Activated naive CD8-positive, alpha-beta T cell treated with anti-CD3 and anti-CD28 coated beads, Interleukin-2, amount 10 ng/mL, durations not matched to agents 7 days and 5 days (primary cell): ENCODE measurements at regions not wholly inside any gene's neighbourhood (a gene's known extent, or its start where the extent isn't known, plus 50 kb on each side); places are given as distances from the start of the nearest gene placed in this dataset.

Experiments used
- ATAC-seq: fragments of 150-1000 bp; cut with Tn5 transposase; one replicate; pipeline ENCODE4 v1.10.0; 2021; ENCODE audit warnings: low read depth, moderate library complexity
- POLR2A ChIA-PET: fragments of 350-600 bp; sonication (Branson Sonifier 250); formaldehyde crosslinking; loops from one replicate; lab custom pipeline; 2021; ENCODE audit warnings: antibody characterized with exemption; lab: Charles Lee
- DNase-seq: peaks from one replicate; pipeline ENCODE4 v3.0.0; 2021
- H3K27ac Mint-ChIP-seq: one replicate; pipeline ENCODE4 v1.8.0; 2022; ENCODE audit warnings: mild to moderate bottlenecking, mixed read lengths
- H3K27me3 Mint-ChIP-seq: one replicate; pipeline ENCODE4 v1.8.0; 2022; ENCODE audit warnings: mild to moderate bottlenecking, moderate library complexity, mixed read lengths
- H3K36me3 Mint-ChIP-seq: one replicate; pipeline ENCODE4 v1.8.0; 2021; ENCODE audit warnings: mild to moderate bottlenecking, mixed read lengths
- H3K4me1 Mint-ChIP-seq: one replicate; pipeline ENCODE4 v1.8.0; 2021; ENCODE audit warnings: mixed read lengths
- H3K4me3 Mint-ChIP-seq: one replicate; pipeline ENCODE4 v1.8.0; 2022; ENCODE audit warnings: mild to moderate bottlenecking, moderate library complexity, mixed read lengths
- H3K9me3 Mint-ChIP-seq: one replicate; pipeline ENCODE4 v1.8.0; 2021; ENCODE audit warnings: mixed read lengths

DNA sequence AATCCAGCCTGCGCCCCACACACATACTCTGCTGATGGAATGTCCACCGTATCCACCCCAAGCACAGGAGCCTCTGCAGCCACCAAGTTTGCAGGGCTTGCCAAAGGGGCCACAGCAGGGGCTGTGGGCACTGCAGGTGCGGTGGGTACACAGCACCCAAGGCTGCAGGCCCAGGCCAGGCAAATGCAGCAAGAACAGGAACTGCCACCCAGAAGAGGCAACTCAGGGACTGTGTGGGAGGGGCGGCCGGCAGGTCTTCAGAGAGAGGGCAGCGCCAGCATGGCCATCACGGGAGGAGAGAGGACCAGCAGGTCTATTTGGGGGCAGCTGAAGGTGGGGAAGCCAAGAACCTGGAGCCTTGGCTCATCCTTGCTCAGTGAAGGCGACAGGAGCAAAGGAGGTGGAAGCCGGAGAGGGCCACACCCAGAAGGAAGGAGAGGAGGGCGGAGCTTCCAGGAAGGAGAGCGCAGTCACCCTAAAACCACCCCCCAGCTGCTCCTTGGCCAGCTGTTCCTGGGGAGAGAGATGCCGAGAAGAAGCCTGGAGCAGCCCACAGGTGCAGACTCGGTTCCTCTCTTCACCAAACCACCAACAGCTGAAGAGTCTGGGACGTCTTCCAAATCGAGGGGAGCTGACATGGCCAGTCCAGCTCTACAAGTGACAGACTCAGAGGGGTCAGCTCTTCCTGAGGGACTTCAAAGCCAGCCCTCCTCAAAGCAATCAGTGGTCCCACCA is 265.1 kb upstream of the CDYL start:
- Mint-ChIP-seq H3K4me1 (no peaks in the 10 kb centered on the region), H3K36me3 (no peaks in the 10 kb centered on the region), H3K9me3 (peaks cover 4% of the 10 kb centered on the region), H3K4me3 (no peak overlapping the region), H3K27me3 (peaks cover 5% of the 10 kb centered on the region), H3K27ac (no peak overlapping the region)
- POLR2A ChIA-PET: no interaction called here
- DNase-seq: no peak
- no peak for ATAC-seq

DNA sequence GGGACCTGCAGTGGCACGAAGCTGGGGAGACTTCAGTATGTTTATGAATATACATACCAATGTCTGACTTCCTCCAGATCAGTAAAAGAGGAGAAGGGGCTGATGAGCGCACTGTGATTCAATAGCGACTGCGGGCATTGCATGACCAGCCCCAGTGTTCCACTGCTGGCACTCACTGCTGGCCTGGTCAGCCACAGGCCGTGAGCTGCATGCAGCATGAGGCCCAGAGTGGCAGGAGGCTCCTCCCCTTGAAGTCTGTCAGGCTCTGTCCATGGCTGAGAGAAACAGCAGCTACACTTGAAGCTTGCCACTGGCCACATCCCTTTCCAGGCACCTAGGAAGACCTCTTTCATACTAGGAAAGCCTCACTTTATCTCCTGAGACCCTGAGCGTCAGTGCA is 265.9 kb upstream of the CDYL start:
- no peaks in the 10 kb centered on the region for H3K4me1 Mint-ChIP-seq
- DNase-seq (no peak), ATAC-seq (no peak)
- POLR2A ChIA-PET: no interaction called here
- H3K36me3 Mint-ChIP-seq: no peaks in the 10 kb centered on the region
- peaks cover 4% of the 10 kb centered on the region for H3K9me3 Mint-ChIP-seq
- no peak overlapping the region for H3K27ac Mint-ChIP-seq
- no peak overlapping the region for H3K4me3 Mint-ChIP-seq
- H3K27me3 Mint-ChIP-seq: peaks cover 9% of the 10 kb centered on the region

DNA sequence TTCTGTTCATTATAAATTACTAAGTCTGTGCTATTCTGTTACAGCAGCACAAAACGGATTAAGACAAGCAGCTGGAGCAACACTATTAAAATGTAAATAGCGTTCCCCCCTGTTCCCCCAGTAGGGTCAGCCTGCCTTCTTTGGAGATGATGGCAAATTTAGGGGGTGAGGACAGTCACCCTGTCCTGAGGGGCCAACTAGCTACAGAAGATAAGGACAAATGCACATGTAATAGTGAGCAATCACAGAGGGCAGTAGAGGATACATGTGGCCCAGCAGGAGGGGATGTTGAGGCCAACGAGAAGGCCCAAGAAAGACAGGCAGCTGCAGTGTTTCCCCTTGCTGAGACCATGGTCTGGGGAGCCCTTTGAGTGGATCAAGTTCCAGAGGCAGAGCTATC is 266.7 kb upstream of the CDYL start:
- ATAC-seq (no peak), DNase-seq (no peak)
- H3K9me3 Mint-ChIP-seq: peaks cover 4% of the 10 kb centered on the region
- H3K27ac Mint-ChIP-seq: no peak overlapping the region
- H3K36me3 Mint-ChIP-seq: no peaks in the 10 kb centered on the region
- POLR2A ChIA-PET: no interaction called here
- peaks cover 6% of the 10 kb centered on the region for H3K27me3 Mint-ChIP-seq
- no peak overlapping the region for H3K4me3 Mint-ChIP-seq
- H3K4me1 Mint-ChIP-seq: no peaks in the 10 kb centered on the region

DNA sequence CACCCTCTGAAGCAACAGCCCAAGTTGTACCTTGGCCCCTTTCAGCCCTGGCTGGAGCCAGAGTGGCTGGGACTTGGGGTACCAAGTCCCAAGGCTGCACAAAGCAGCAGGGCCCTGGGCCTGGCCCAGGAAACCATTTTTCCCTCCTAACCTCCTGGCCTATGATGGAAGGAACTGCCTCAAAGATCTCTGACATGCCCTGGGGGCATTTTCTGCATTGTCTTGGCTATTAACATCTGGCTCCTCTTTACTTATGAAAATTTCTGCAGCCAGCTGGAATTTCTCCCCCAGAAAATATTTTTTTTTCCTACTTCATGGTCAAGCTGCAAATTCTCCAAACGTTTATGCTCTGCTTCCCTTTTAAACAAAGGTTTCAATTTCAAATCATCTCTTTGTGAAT is 269.4 kb upstream of the CDYL start:
- DNase-seq (no peak), ATAC-seq (no peak)
- POLR2A ChIA-PET: no interaction called here
- Mint-ChIP-seq H3K36me3 (no peaks in the 10 kb centered on the region), H3K4me3 (no peak overlapping the region), H3K9me3 (peaks cover 6% of the 10 kb centered on the region), H3K27ac (no peak overlapping the region), H3K27me3 (peaks cover 6% of the 10 kb centered on the region), H3K4me1 (no peaks in the 10 kb centered on the region)

DNA sequence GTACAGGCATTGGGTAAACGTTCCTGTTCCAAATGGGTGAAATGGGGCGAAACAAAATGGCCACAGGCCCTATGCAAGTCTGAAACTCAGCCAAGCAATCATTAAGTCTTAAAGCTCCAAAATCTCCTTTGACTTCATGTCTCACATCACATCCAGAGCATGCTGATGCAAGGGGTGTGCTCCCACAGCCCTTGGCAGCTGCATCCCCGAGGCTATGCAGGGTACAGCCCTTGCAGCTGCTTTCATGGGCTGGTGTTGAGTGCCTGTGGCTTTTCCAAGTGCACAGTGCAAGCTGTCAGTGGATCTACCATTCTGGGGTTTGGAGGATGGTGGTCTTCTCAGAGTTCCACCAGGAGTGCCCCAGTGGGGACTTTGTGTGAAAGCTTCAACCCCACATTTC is 270.0 kb upstream of the CDYL start:
- no peaks in the 10 kb centered on the region for H3K4me1 Mint-ChIP-seq
- H3K36me3 Mint-ChIP-seq: no peaks in the 10 kb centered on the region
- H3K27ac Mint-ChIP-seq: no peak overlapping the region
- no peak overlapping the region for H3K4me3 Mint-ChIP-seq
- ATAC-seq: no peak
- POLR2A ChIA-PET: no interaction called here
- H3K9me3 Mint-ChIP-seq: peaks cover 6% of the 10 kb centered on the region
- DNase-seq: no peak
- peaks cover 6% of the 10 kb centered on the region for H3K27me3 Mint-ChIP-seq

DNA sequence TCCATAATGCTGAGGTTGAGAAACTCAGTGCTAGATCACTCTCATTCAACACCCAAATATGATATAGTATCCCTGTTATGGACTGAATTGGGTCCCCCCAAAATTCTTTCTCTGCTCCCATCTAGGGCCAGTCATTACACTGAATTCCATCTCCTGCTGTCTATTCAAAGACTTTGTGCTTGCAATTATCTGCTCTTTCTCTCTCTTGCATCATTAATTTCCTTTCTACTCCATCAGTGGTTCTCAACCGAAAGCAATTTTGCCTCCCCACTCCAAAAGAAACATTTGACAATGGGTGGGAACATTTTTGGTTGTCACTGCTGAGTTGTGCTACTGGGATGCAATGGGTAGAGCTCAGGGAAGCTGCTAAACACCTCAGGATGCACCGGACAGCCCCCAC is 271.5 kb upstream of the CDYL start:
- Mint-ChIP-seq H3K27me3 (peaks cover 6% of the 10 kb centered on the region), H3K4me1 (no peaks in the 10 kb centered on the region), H3K36me3 (no peaks in the 10 kb centered on the region), H3K9me3 (peaks cover 6% of the 10 kb centered on the region), H3K4me3 (no peak overlapping the region), H3K27ac (no peak overlapping the region)
- ATAC-seq (no peak), DNase-seq (no peak)
- POLR2A ChIA-PET: no interaction called here

DNA sequence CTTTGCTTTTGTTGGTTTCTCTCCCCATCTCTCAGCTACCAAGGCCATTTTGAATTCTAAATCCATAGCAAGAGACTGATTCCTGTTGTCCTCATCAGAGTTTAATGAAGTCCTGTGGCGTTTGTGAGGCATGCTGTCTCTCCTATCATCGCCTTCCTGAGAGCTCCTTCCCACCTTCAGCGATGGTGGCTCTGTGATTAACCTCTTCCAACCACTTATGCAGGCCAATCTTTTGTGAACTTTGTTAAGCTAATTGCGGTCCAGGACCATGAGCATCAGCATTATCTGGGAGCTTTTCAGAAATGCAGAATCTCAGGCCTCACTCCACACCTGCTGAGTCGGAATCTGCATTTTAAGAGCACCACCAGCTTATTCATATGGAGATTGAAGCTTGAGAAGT is 272.5 kb upstream of the CDYL start:
- no peak overlapping the region for H3K27ac Mint-ChIP-seq
- peaks cover 5% of the 10 kb centered on the region for H3K9me3 Mint-ChIP-seq
- H3K27me3 Mint-ChIP-seq: peaks cover 6% of the 10 kb centered on the region
- no peaks in the 10 kb centered on the region for H3K4me1 Mint-ChIP-seq
- H3K4me3 Mint-ChIP-seq: no peak overlapping the region
- ATAC-seq: no peak
- H3K36me3 Mint-ChIP-seq: no peaks in the 10 kb centered on the region
- DNase-seq: no peak
- POLR2A ChIA-PET: no interaction called here

DNA sequence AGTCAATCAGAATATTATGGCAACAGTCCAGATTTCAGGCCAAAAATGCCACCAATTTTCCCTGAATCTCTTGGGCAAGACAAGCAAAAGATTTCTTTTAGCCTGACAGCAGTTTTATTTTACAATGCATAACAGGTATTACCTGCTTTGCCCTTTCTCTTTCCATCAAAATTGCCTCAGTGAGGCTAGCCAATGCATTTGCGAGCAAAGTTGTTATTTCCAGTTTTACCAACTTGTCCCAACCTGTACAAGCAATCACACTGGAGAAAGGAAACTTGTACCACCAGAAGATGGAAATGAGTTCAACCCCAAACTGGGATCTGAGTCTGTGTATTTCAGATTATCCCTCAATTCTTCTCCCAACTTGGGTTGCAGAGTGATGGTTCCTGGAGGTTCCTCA is 279.9 kb upstream of the CDYL start:
- H3K27ac Mint-ChIP-seq: no peak overlapping the region
- peaks cover 2% of the 10 kb centered on the region for H3K27me3 Mint-ChIP-seq

DNA sequence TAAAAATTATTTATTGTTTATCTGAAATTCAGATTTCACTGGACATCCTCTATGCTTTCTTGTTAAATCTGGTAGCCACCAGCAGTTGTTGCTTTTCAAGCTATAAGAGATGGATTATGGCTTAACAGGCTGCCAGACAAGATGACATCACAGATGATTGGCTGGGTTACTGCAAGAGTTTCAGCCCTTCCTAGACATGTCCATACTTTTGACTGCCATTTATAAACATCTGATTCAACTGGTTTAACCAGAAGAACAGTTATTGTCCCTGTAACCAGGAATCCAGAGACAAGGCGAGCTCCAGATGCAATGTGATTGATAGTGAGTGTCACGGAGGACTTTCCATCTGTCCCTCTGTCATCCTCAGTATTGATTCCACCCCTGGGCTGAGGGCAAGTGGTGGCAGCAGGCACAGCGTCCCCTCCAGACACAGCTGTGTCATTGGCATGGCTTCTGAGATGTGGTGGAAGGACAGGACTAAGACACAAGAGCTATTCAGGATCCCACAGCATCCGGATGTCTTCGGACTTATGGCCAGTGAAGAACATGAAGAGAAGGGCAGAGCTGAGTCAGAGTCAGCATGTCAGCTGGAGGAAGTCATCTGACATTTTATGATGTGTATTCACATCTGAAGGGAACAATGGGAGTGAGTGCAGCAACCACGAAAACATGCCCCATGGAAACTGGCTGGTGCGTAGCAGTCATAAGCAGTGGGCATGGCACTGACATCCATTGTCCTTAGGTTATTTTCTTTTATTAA is 284.5 kb upstream of the CDYL start:
- DNase-seq: no peak

More for the DNA sequence above, 279.9 kb upstream of the CDYL start:
- ATAC-seq (no peak), DNase-seq (no peak)
- no peaks in the 10 kb centered on the region for H3K4me1 Mint-ChIP-seq
- POLR2A ChIA-PET: no interaction called here
- H3K4me3 Mint-ChIP-seq: no peak overlapping the region
- peaks cover 2% of the 10 kb centered on the region for H3K9me3 Mint-ChIP-seq
- H3K36me3 Mint-ChIP-seq: no peaks in the 10 kb centered on the region

DNA sequence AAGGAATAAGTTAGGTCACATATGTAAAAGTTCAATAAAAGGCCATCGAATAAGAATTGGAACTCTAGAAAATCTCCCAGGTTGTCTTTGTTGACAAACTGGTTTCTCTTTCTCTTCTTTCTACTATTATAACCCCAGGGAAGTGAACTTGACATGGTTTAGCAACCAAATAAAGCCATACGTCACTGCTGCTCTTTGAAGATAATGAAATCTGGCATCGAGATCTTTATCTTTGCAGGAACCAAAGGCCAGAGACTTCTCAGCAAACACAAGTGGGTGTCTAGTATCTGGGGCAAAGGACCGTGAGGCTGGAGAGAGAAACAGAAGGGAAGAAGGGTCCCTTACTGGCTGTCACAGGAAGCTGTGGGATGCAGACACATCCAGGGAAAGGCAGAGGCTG is 286.7 kb upstream of the CDYL start:
- Mint-ChIP-seq H3K4me1 (no peaks in the 10 kb centered on the region), H3K9me3 (peaks cover 13% of the 10 kb centered on the region), H3K36me3 (no peaks in the 10 kb centered on the region), H3K27me3 (no peaks in the 10 kb centered on the region), H3K27ac (no peak overlapping the region), H3K4me3 (no peak overlapping the region)
- ATAC-seq (no peak), DNase-seq (no peak)
- POLR2A ChIA-PET: no interaction called here

More for the DNA sequence above, 284.5 kb upstream of the CDYL start:
- ATAC-seq: no peak
- H3K4me1 Mint-ChIP-seq: no peaks in the 10 kb centered on the region
- POLR2A ChIA-PET: no interaction called here
- H3K27me3 Mint-ChIP-seq: no peaks in the 10 kb centered on the region
- no peak overlapping the region for H3K27ac Mint-ChIP-seq
- H3K9me3 Mint-ChIP-seq: peaks cover 13% of the 10 kb centered on the region
- H3K36me3 Mint-ChIP-seq: no peaks in the 10 kb centered on the region
- H3K4me3 Mint-ChIP-seq: no peak overlapping the region

DNA sequence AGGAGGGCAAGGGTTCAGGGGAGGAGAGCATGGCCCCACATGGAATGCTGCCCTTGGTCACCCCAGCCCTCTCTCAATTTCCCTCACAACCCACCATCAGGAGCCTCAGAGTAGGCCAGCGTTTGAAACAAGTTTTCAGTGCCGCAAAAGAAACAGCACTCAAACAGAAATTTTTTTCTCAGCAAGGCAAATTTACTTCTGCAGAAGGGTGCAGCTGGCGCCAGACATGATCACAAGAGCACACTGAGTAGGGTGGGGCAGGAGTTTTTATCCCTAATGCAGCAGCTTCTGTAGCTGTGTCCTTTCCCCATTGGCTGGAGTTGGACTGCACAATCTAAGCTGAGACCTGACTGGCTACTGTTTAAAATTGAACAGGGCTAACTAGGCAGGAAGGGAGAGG is 287.8 kb upstream of the CDYL start:
- no peaks in the 10 kb centered on the region for H3K36me3 Mint-ChIP-seq
- peaks cover 13% of the 10 kb centered on the region for H3K9me3 Mint-ChIP-seq
- ATAC-seq: no peak
- no peaks in the 10 kb centered on the region for H3K4me1 Mint-ChIP-seq
- POLR2A ChIA-PET: no interaction called here
- H3K27me3 Mint-ChIP-seq: no peaks in the 10 kb centered on the region
- DNase-seq: no peak
- no peak overlapping the region for H3K27ac Mint-ChIP-seq
- H3K4me3 Mint-ChIP-seq: no peak overlapping the region

DNA sequence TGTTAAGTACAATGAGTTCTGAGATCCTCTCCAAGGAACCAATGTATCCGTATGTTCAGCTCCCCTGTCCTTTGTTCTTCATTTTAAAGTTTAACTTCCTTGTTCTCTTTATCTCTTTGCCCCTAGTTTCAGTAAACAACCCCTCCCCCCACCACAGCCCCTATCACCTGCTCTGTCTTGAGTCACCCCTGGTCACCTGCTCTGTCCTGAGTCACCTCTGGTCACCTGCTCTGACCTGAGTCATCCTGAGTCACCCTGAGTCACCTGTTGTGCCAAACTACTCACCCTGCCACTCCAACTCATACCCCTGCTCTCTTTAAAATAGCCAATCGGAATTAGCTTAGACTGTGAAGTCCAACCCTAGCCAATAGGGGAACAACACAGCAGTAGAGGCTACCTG is 288.7 kb upstream of the CDYL start:
- no peak for ATAC-seq
- no peaks in the 10 kb centered on the region for H3K36me3 Mint-ChIP-seq
- H3K27me3 Mint-ChIP-seq: no peaks in the 10 kb centered on the region
- H3K27ac Mint-ChIP-seq: no peak overlapping the region
- no peak for DNase-seq
- H3K4me1 Mint-ChIP-seq: no peaks in the 10 kb centered on the region
- H3K4me3 Mint-ChIP-seq: no peak overlapping the region
- POLR2A ChIA-PET: no interaction called here
- H3K9me3 Mint-ChIP-seq: peaks cover 13% of the 10 kb centered on the region

DNA sequence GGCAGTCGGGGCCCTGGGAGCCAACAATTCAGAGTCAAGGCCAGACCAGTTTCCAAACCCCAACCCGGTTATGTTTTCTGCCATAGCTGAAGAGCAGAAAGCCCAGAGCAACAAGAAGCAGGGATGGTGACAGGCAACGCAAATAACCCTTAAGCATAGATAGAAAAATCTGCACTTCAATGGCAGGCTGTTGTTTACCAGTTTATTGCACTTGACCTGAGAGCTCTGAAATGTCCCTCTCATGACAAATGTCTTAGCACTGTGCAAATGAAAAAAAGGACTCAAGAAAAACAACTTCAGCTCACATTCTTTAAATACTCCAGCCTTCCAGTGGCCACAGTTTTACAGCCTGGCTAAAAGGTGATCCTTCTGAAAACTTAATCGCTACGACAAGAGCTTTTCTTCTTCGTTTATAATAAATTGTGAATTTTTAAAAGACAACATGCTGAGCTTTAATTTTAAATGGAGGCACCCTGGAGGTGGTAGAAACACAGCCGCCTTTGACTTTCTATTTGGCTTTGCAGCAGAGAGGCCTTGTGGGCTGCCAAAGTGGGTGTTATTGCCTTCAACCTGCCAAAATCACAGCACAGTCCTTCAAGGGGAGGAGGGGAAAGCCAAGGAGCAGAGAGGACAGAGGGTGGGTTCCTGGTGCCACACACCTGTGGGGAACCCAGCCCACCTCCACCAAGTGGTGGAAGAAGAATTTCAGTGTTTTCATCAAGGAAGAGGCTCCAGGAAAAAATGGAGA is 289.5 kb upstream of the CDYL start:
- H3K4me3 Mint-ChIP-seq: no peak overlapping the region
- H3K36me3 Mint-ChIP-seq: no peaks in the 10 kb centered on the region
- peaks cover 12% of the 10 kb centered on the region for H3K9me3 Mint-ChIP-seq
- no peak overlapping the region for H3K27ac Mint-ChIP-seq
- DNase-seq (no peak), ATAC-seq (no peak)
- POLR2A ChIA-PET: no interaction called here
- no peaks in the 10 kb centered on the region for H3K4me1 Mint-ChIP-seq
- H3K27me3 Mint-ChIP-seq: no peaks in the 10 kb centered on the region

DNA sequence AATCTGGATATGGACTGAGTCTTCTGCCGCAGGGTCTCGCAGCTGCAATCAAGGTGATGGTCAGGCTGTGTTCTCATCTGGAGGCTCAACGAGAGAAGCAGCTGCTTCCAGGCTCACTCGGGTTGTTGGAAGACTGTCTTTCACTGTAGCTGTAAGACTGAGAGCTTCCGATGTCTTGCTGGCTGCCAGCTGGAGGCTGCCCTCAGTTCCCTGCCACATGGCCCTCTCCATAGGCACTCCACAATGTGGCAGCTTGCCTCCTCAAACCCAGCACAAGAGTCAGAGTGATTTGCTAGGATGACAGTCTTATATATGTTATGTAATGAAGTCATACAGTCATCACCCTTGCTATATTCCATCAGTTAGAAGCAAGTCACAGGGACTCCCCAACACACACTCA is 290.5 kb upstream of the CDYL start:
- Mint-ChIP-seq H3K27me3 (no peaks in the 10 kb centered on the region), H3K36me3 (no peaks in the 10 kb centered on the region), H3K4me3 (no peak overlapping the region), H3K27ac (no peak overlapping the region), H3K4me1 (no peaks in the 10 kb centered on the region), H3K9me3 (peaks cover 11% of the 10 kb centered on the region)
- POLR2A ChIA-PET: no interaction called here
- no peak for DNase-seq
- ATAC-seq: no peak
